Neural progenitor cell (in vitro differentiated cells): ENCODE measurements at regions not wholly inside any gene's neighbourhood (a gene's known extent, or its start where the extent isn't known, plus 50 kb on each side); places are given as distances from the start of the nearest gene placed in this dataset.

Source experiments
- DNase-seq: peaks from one replicate; pipeline ENCODE4 v3.0.0-alpha.2; 2016; ENCODE audit warnings: low spot score
- H2AFZ ChIP-seq: fragments of 200-600 bp; sonication (generic); replicated peaks from 2 replicates; pipeline ENCODE4 v1.6.1; 2016; ENCODE audit warnings: antibody characterized with exemption
- H3F3A ChIP-seq: fragments of 200-600 bp; sonication (generic); 2 replicates; pipeline ENCODE4 v1.6.1; 2016; ENCODE audit warnings: antibody characterized with exemption, low read depth
- H3K27ac ChIP-seq: fragments of 200-600 bp; sonication (generic); 2 replicates; pipeline ENCODE4 v1.5.1; 2016; ENCODE audit warnings: mild to moderate bottlenecking
- H3K27me3 ChIP-seq: fragments of 200-600 bp; sonication (generic); 2 replicates; pipeline ENCODE4 v1.6.1; 2016; ENCODE audit warnings: mild to moderate bottlenecking, moderate library complexity
- H3K36me3 ChIP-seq: fragments of 200-600 bp; sonication (generic); 2 replicates; pipeline ENCODE4 v1.5.1; 2016
- H3K4me1 ChIP-seq: fragments of 200-600 bp; sonication (generic); 2 replicates; pipeline ENCODE4 v1.6.1; 2016; ENCODE audit warnings: mixed run types
- H3K4me2 ChIP-seq: fragments of 200-600 bp; sonication (generic); 2 replicates; pipeline ENCODE4 v1.6.1; 2016
- H3K4me3 ChIP-seq: fragments of 200-600 bp; sonication (generic); 2 replicates; pipeline ENCODE4 v1.5.1; 2016
- H3K79me2 ChIP-seq: fragments of 200-600 bp; sonication (generic); 2 replicates; pipeline ENCODE4 v1.6.1; 2016; ENCODE audit warnings: low read depth
- H3K9ac ChIP-seq: fragments of 200-600 bp; sonication (generic); 2 replicates; pipeline ENCODE4 v1.6.1; 2016
- H3K9me3 ChIP-seq: fragments of 200-600 bp; sonication (generic); 2 replicates; pipeline ENCODE4 v1.5.1; 2016; ENCODE audit warnings: low read depth
- H4K20me1 ChIP-seq: fragments of 200-600 bp; sonication (generic); 2 replicates; pipeline ENCODE4 v1.6.1; 2016; ENCODE audit warnings: low read depth
- H3K27ac Mint-ChIP-seq: 3 replicates; pipeline ENCODE4 v1.8.0; 2021; ENCODE audit warnings: mixed read lengths
- H3K27me3 Mint-ChIP-seq: 2 replicates; pipeline ENCODE4 v1.8.0; 2022; ENCODE audit warnings: low read depth, mild to moderate bottlenecking, inconsistent platforms, moderate library complexity, mixed read lengths; ENCODE audit not compliant: insufficient read depth
- H3K36me3 Mint-ChIP-seq: 3 replicates; pipeline ENCODE4 v1.8.0; 2021; ENCODE audit warnings: mixed read lengths
- H3K4me1 Mint-ChIP-seq: 3 replicates; pipeline ENCODE4 v1.8.0; 2021; ENCODE audit warnings: mixed read lengths
- H3K4me3 Mint-ChIP-seq: 3 replicates; pipeline ENCODE4 v1.8.0; 2021; ENCODE audit warnings: mild to moderate bottlenecking, moderate library complexity, mixed read lengths
- H3K9me3 Mint-ChIP-seq: 3 replicates; pipeline ENCODE4 v1.8.0; 2020; ENCODE audit warnings: mixed read lengths
- EZH2 ChIP-seq: fragments of 200-600 bp; sonication (generic); IDR thresholded peaks from 2 replicates; pipeline ENCODE4 v1.6.1; 2017; ENCODE audit warnings: antibody characterized with exemption, mild to moderate bottlenecking, moderate library complexity
- EZH2phosphoT487 ChIP-seq: fragments of 200-600 bp; sonication (generic); IDR thresholded peaks from 2 replicates; pipeline ENCODE4 v1.6.1; 2017; ENCODE audit warnings: antibody characterized with exemption
- TF ChIP-seq, protein P1 (sequence below): fragments of 200-600 bp; sonication (generic); IDR thresholded peaks from 2 replicates; pipeline ENCODE4 v1.5.1; 2017; ENCODE audit warnings: antibody characterized with exemption, mild to moderate bottlenecking

DNA sequence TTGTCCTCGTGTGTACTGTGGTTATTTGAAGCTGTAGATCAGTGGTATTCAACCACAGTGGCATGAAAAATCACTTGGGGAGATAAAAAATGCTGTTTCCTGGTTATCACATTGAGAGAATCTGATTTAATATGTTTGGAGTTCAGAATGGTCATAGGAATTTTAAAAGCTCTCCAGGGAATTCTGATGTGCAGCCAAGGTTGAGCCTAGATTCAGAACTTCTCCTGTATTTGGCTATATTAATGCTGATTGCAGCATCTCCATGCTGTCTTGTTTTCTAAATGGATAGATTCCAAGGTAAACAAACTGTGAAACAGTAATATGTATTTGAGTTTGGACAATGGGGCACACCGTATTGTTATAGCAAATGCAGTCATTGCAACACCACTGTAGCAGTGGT is 982.2 kb upstream of the FBXO33 start:
- H3K4me1 ChIP-seq: no peaks in the 10 kb centered on the region
- H3K27me3 ChIP-seq: no peaks in the 10 kb centered on the region
- H3K9me3 ChIP-seq: no peaks in the 10 kb centered on the region
- no peaks in the 10 kb centered on the region for H3K36me3 ChIP-seq
- TF ChIP-seq, protein P1, sequence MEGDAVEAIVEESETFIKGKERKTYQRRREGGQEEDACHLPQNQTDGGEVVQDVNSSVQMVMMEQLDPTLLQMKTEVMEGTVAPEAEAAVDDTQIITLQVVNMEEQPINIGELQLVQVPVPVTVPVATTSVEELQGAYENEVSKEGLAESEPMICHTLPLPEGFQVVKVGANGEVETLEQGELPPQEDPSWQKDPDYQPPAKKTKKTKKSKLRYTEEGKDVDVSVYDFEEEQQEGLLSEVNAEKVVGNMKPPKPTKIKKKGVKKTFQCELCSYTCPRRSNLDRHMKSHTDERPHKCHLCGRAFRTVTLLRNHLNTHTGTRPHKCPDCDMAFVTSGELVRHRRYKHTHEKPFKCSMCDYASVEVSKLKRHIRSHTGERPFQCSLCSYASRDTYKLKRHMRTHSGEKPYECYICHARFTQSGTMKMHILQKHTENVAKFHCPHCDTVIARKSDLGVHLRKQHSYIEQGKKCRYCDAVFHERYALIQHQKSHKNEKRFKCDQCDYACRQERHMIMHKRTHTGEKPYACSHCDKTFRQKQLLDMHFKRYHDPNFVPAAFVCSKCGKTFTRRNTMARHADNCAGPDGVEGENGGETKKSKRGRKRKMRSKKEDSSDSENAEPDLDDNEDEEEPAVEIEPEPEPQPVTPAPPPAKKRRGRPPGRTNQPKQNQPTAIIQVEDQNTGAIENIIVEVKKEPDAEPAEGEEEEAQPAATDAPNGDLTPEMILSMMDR: no peak
- TF ChIP-seq EZH2 (no peak), EZH2phosphoT487 (no peak)
- no peak overlapping the region for H3K4me3 Mint-ChIP-seq
- H3K27ac Mint-ChIP-seq: no peak overlapping the region
- no peak overlapping the region for H3K4me3 ChIP-seq
- H2AFZ ChIP-seq: no peak overlapping the region
- no peaks in the 10 kb centered on the region for H3K79me2 ChIP-seq
- H3K9me3 Mint-ChIP-seq: peaks cover 4% of the 10 kb centered on the region
- no peak for DNase-seq
- no peaks in the 10 kb centered on the region for H4K20me1 ChIP-seq
- no peak overlapping the region for H3K9ac ChIP-seq
- H3K36me3 Mint-ChIP-seq: no peaks in the 10 kb centered on the region
- H3K4me2 ChIP-seq: no peak overlapping the region
- H3F3A ChIP-seq: no peaks in the 10 kb centered on the region
- no peak overlapping the region for H3K27ac ChIP-seq
- peaks cover 2% of the 10 kb centered on the region for H3K27me3 Mint-ChIP-seq
- H3K4me1 Mint-ChIP-seq: no peaks in the 10 kb centered on the region

DNA sequence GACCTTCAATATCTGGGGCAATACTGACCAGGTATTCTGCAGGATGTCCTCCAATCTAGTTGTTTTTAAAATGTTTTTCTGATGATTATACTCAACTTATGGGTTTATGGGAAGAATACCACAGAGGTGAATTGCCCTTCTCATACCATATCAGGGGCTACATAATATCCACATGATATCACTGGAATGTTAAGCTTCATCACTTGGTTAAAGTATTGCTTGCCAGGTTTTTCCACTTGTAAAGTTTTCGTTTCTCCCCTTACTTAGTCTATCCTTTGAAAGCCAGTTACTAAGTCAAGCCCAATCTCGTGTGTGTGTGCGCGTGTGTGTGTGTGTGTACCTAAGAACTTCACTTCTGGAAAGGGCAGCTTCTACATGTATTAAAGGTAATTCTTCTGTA is 980.9 kb upstream of the FBXO33 start:
- H3K36me3 Mint-ChIP-seq: peaks cover 3% of the 10 kb centered on the region
- TF ChIP-seq EZH2: no peak
- TF ChIP-seq, protein P1: no peak

DNA sequence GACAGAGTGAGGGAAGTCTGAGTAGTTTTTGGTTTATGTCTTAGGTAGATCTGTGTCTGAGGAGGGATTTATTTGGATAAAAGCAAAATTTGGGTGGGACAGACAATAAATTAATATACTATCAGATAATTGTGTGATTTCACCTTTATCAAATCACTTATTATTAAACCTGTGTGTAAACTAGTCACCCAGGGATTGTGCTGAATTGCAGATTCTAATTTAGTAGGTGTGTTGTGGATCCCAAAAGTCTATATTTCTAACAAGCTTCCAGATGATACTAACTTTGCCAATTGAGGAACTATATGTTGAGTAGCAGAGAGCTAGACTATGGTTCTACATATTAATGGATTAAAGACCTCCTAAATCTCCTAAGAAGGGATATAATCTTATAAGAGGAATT is 978.5 kb upstream of the FBXO33 start:
- Histone ChIP-seq H3K4me1 (no peaks in the 10 kb centered on the region), H3F3A (no peaks in the 10 kb centered on the region), H3K79me2 (no peaks in the 10 kb centered on the region), H4K20me1 (no peaks in the 10 kb centered on the region), H3K9ac (no peak overlapping the region), H3K36me3 (no peaks in the 10 kb centered on the region), H3K27me3 (no peaks in the 10 kb centered on the region), H3K4me2 (no peak overlapping the region), H2AFZ (no peak overlapping the region), H3K4me3 (no peak overlapping the region), H3K27ac (no peak overlapping the region), H3K9me3 (no peaks in the 10 kb centered on the region)
- H3K27ac Mint-ChIP-seq: no peak overlapping the region
- no peak for TF ChIP-seq EZH2phosphoT487
- TF ChIP-seq, protein P1: no peak
- no peak for TF ChIP-seq EZH2
- no peak overlapping the region for H3K4me3 Mint-ChIP-seq
- H3K9me3 Mint-ChIP-seq: peaks cover 21% of the 10 kb centered on the region
- peaks cover 2% of the 10 kb centered on the region for H3K27me3 Mint-ChIP-seq
- H3K4me1 Mint-ChIP-seq: no peaks in the 10 kb centered on the region
- DNase-seq: no peak
- peaks cover 3% of the 10 kb centered on the region for H3K36me3 Mint-ChIP-seq

More for the DNA sequence above, 980.9 kb upstream of the FBXO33 start:
- H3K27me3 ChIP-seq: no peaks in the 10 kb centered on the region
- H4K20me1 ChIP-seq: no peaks in the 10 kb centered on the region
- no peak overlapping the region for H3K27ac ChIP-seq
- H3K4me3 ChIP-seq: no peak overlapping the region
- Mint-ChIP-seq H3K27ac (no peak overlapping the region), H3K27me3 (peaks cover 2% of the 10 kb centered on the region), H3K4me3 (no peak overlapping the region), H3K9me3 (peaks cover 8% of the 10 kb centered on the region), H3K4me1 (no peaks in the 10 kb centered on the region)
- DNase-seq: no peak
- no peak overlapping the region for H2AFZ ChIP-seq
- H3K9me3 ChIP-seq: no peaks in the 10 kb centered on the region
- H3K79me2 ChIP-seq: no peaks in the 10 kb centered on the region
- no peaks in the 10 kb centered on the region for H3K36me3 ChIP-seq
- H3K9ac ChIP-seq: no peak overlapping the region
- no peak overlapping the region for H3K4me2 ChIP-seq
- H3F3A ChIP-seq: no peaks in the 10 kb centered on the region
- H3K4me1 ChIP-seq: no peaks in the 10 kb centered on the region

DNA sequence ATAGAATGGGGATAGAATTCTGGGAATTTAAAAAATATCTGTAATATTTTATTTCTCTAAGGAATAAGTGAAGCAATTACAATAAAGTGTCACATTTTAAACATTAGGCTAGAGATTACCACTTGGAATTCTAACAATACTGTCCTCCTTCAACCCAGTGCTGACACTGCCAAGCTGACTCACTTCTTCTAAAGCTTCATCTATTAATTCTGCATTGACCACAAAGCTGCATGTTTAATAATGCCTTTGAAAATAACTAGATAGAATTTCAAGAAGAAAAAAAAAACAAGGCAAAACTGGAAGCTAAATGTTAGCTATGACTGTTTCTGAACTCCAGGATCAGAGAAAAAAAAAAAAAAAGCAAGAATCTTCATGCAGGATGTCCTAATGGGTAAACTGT is 970.7 kb upstream of the FBXO33 start:
- peaks cover 12% of the 10 kb centered on the region for H3K9me3 Mint-ChIP-seq
- H3K36me3 Mint-ChIP-seq: no peaks in the 10 kb centered on the region
- H3K9ac ChIP-seq: no peak overlapping the region
- no peaks in the 10 kb centered on the region for H3K27me3 Mint-ChIP-seq
- no peaks in the 10 kb centered on the region for H3F3A ChIP-seq
- TF ChIP-seq EZH2 (no peak), EZH2phosphoT487 (no peak)
- TF ChIP-seq, protein P1: no peak
- no peak overlapping the region for H3K27ac Mint-ChIP-seq
- no peaks in the 10 kb centered on the region for H3K79me2 ChIP-seq
- no peak overlapping the region for H3K4me3 ChIP-seq
- no peaks in the 10 kb centered on the region for H3K27me3 ChIP-seq
- no peaks in the 10 kb centered on the region for H3K4me1 ChIP-seq
- no peaks in the 10 kb centered on the region for H3K36me3 ChIP-seq
- no peaks in the 10 kb centered on the region for H3K4me1 Mint-ChIP-seq
- no peaks in the 10 kb centered on the region for H4K20me1 ChIP-seq
- no peak overlapping the region for H3K27ac ChIP-seq
- no peak for DNase-seq
- no peak overlapping the region for H3K4me3 Mint-ChIP-seq
- H3K4me2 ChIP-seq: no peak overlapping the region
- peaks cover 7% of the 10 kb centered on the region for H3K9me3 ChIP-seq
- H2AFZ ChIP-seq: no peak overlapping the region
